GM12878 (cell line): ENCODE measurements at regions not wholly inside any gene's neighbourhood (a gene's known extent, or its start where the extent isn't known, plus 50 kb on each side); places are given as distances from the start of the nearest gene placed in this dataset.

Experiments used
- ATAC-seq: fragments of 200-7000 bp; cut with Tn5 transposase; 3 replicates; pipeline ENCODE4 v1.9.1; 2020; ENCODE audit warnings: mild to moderate bottlenecking, moderate library complexity
- BruUV-seq: library from RNA; stranded (reverse); fragments of 400-500 nt; replicated peaks from 2 replicates; lab custom pipeline; 2021; lab: Mats Ljungman, UMichigan
- CTCF ChIA-PET: fragments of 300-600 bp; sonication (Branson Sonifier 250); formaldehyde crosslinking; extraction: SDS; loops from one replicate; lab custom pipeline; 2021; ENCODE audit warnings: inconsistent platforms; lab: Yijun Ruan, JAX
- POLR2A ChIA-PET: fragments of 350-600 bp; formaldehyde crosslinking; extraction: SDS; loops from one replicate; lab custom pipeline; 2021; ENCODE audit warnings: inconsistent platforms; lab: Charles Lee
- RAD21 ChIA-PET: fragments of 300-600 bp; sonication (Branson Sonifier 250); formaldehyde crosslinking; loops from one replicate; lab custom pipeline; 2023; ENCODE audit warnings: antibody characterized with exemption; ENCODE audit not compliant: unreplicated experiment; lab: Charles Lee
- SMC1A ChIA-PET: fragments of 300-600 bp; sonication (Branson Sonifier 250); formaldehyde crosslinking; loops from one replicate; lab custom pipeline; 2023; ENCODE audit not compliant: unreplicated experiment, uncharacterized antibody; lab: Charles Lee
- DNase-seq: peaks from one replicate; pipeline ENCODE4 v3.0.0-alpha.2; 2011; ENCODE audit warnings: low read depth, low spot score
- FAIRE-seq: peaks from 3 replicates; lab custom pipeline; 2011; peaks lifted over from hg19 to GRCh38; lab: Jason Lieb, UNC
- H2AFZ ChIP-seq: 2 replicates; pipeline ENCODE4 v1.6.0; 2011; ENCODE audit warnings: low read depth, low read length, control low read depth; ENCODE audit not compliant: control insufficient read depth
- H3K27ac ChIP-seq: 2 replicates; pipeline ENCODE4 v1.5.1; 2011; ENCODE audit warnings: control low read depth; ENCODE audit not compliant: control insufficient read depth, insufficient read depth
- H3K27me3 ChIP-seq, 2 experiments: replicated peaks in 1 of 2; 2 replicates each; pipeline versions ENCODE4 v1.6.0 to v1.6.1; 2011; ENCODE audit warnings: low read length in 1 of 2; ENCODE audit not compliant: control insufficient read depth in 2 of 2, insufficient read depth in 2 of 2
- H3K36me3 ChIP-seq, 2 experiments: 2 replicates each; pipeline ENCODE4 v1.5.1; 2011; ENCODE audit warnings: low read length in 1 of 2; ENCODE audit not compliant: control insufficient read depth in 2 of 2, insufficient read depth in 2 of 2
- H3K4me1 ChIP-seq: 2 replicates; pipeline ENCODE4 v1.6.1; 2011; ENCODE audit warnings: mild to moderate bottlenecking, low read length, moderate library complexity, mixed read lengths; ENCODE audit not compliant: control insufficient read depth, insufficient read depth
- H3K4me2 ChIP-seq: 2 replicates; pipeline ENCODE4 v1.6.0; 2011; ENCODE audit warnings: control low read depth; ENCODE audit not compliant: control insufficient read depth, insufficient read depth
- H3K4me3 ChIP-seq: fragments of 200-600 bp; sonication (generic); 2 replicates; pipeline ENCODE4 v1.5.1; 2016
- H3K79me2 ChIP-seq: 2 replicates; pipeline ENCODE4 v1.6.0; 2011; ENCODE audit warnings: low read length; ENCODE audit not compliant: control insufficient read depth, insufficient read depth
- H3K9ac ChIP-seq: 2 replicates; pipeline ENCODE4 v1.8.0; 2011; ENCODE audit warnings: low read length, control low read depth, mixed read lengths; ENCODE audit not compliant: control insufficient read depth, insufficient read depth
- H3K9me3 ChIP-seq: replicated peaks from 3 replicates; pipeline ENCODE4 v1.5.1; 2011; ENCODE audit warnings: mild to moderate bottlenecking, low read length; ENCODE audit not compliant: control insufficient read depth, insufficient read depth
- H4K20me1 ChIP-seq: 2 replicates; pipeline ENCODE4 v1.6.0; 2011; ENCODE audit not compliant: control insufficient read depth, insufficient read depth
- ATF2 ChIP-seq: IDR thresholded peaks from 2 replicates; pipeline ENCODE4 v1.6.1; 2012; ENCODE audit warnings: low read length, inconsistent platforms
- BCL3 ChIP-seq: IDR thresholded peaks from 2 replicates; pipeline ENCODE4 v1.6.1; 2011; ENCODE audit warnings: borderline replicate concordance, low read depth, mild to moderate bottlenecking, moderate library complexity, low read length; ENCODE audit not compliant: insufficient read depth, poor library complexity, severe bottlenecking
- CBX3 ChIP-seq: fragments of 200-600 bp; sonication (generic); IDR thresholded peaks from 2 replicates; pipeline ENCODE4 v1.6.1; 2016; ENCODE audit warnings: low read depth, borderline replicate concordance
- CBX5 ChIP-seq: sonication (generic); IDR thresholded peaks from 2 replicates; pipeline ENCODE4 v1.6.1; 2016; ENCODE audit warnings: low read depth, moderate library complexity, mild to moderate bottlenecking, inconsistent platforms
- CREB1 ChIP-seq: IDR thresholded peaks from 2 replicates; pipeline ENCODE4 v1.6.1; 2012; ENCODE audit warnings: low read depth, mild to moderate bottlenecking, inconsistent platforms
- CREM ChIP-seq: IDR thresholded peaks from 2 replicates; pipeline ENCODE4 v1.6.1; 2014; ENCODE audit warnings: antibody characterized with exemption, low read depth
- CTCF ChIP-seq, 3 experiments: IDR thresholded peaks in 2 of 3; conservative IDR thresholded peaks in 1 of 3; 2 replicates each; pipeline ENCODE4 v1.5.1; 2011; ENCODE audit warnings: low read depth in 3 of 3, low read length in 3 of 3, mild to moderate bottlenecking in 3 of 3, control low read depth in 2 of 3, moderate library complexity in 2 of 3, inconsistent platforms in 1 of 3, mixed read lengths in 1 of 3; ENCODE audit not compliant: control insufficient read depth in 2 of 3, insufficient read depth in 1 of 3; ENCODE audit errors: extremely low read depth in 1 of 3
- EED ChIP-seq: sonication (generic); IDR thresholded peaks from 2 replicates; pipeline ENCODE4 v1.6.1; 2016; ENCODE audit warnings: antibody characterized with exemption, low read depth
- ETV6 ChIP-seq, 2 experiments: fragments of 450-650 bp in 1 of 2; IDR thresholded peaks in 1 of 2; conservative IDR thresholded peaks in 1 of 2; 2 replicates each; pipeline ENCODE4 v1.6.1; 2014; ENCODE audit warnings: antibody characterized with exemption in 1 of 2, borderline replicate concordance in 1 of 2, low read depth in 1 of 2, mild to moderate bottlenecking in 1 of 2, moderate library complexity in 1 of 2
- GABPA ChIP-seq: IDR thresholded peaks from 2 replicates; pipeline ENCODE4 v1.6.1; 2014; ENCODE audit warnings: antibody characterized with exemption, low read depth, mild to moderate bottlenecking, inconsistent platforms
- IRF4 ChIP-seq: IDR thresholded peaks from 2 replicates; pipeline ENCODE4 v1.6.1; 2011; ENCODE audit warnings: low read depth, low read length
- MEF2A ChIP-seq: IDR thresholded peaks from 2 replicates; pipeline ENCODE4 v1.6.1; 2011; ENCODE audit warnings: low read depth, mild to moderate bottlenecking, low read length, moderate library complexity; ENCODE audit not compliant: insufficient read depth
- MXI1 ChIP-seq: fragments of 150-350 bp; IDR thresholded peaks from 2 replicates; pipeline ENCODE4 v1.6.1; 2011; ENCODE audit warnings: low read depth, mild to moderate bottlenecking, inconsistent platforms, low read length, improper control_type of control experiment
- NR2F1 ChIP-seq: fragments of 450-650 bp; conservative IDR thresholded peaks from 2 replicates; pipeline ENCODE4 v1.6.1; 2017; ENCODE audit warnings: mild to moderate bottlenecking
- RAD21 ChIP-seq: IDR thresholded peaks from 2 replicates; pipeline ENCODE4 v1.6.1; 2011; ENCODE audit warnings: mild to moderate bottlenecking, low read depth, low read length, moderate library complexity; ENCODE audit not compliant: insufficient read depth
- SMAD5 ChIP-seq: IDR thresholded peaks from 2 replicates; pipeline ENCODE4 v1.6.1; 2016; ENCODE audit warnings: antibody characterized with exemption, low read depth
- SP1 ChIP-seq: IDR thresholded peaks from one replicate; pipeline ENCODE4 v1.6.1; 2011; ENCODE audit warnings: low read depth, low read length
- ZBTB11 ChIP-seq: fragments of 450-650 bp; formaldehyde crosslinking; IDR thresholded peaks from 2 replicates; pipeline ENCODE4 v1.5.0; 2022; ENCODE audit warnings: mild to moderate bottlenecking, missing genetic modification characterization
- WGBS: methylation state at CpG from one replicate; pipeline ENCODE4 v1.1.6; 2016; ENCODE audit warnings: low lambda C conversion rate; ENCODE audit not compliant: insufficient replicate concordance, insufficient coverage; ENCODE audit errors: missing lambda C conversion rate; 5-methylcytosine and 5-hydroxymethylcytosine counted together
- in situ Hi-C: fragments of 300-500 bp; cut with MboI; formaldehyde crosslinking; loops from 9 replicates; pipeline ENCODE4 v1.14.3; 2018; ENCODE audit warnings: mixed read lengths
- intact Hi-C: fragments of 100-400 bp; cut with micrococcal nuclease; formaldehyde crosslinking; loops from one replicate; pipeline ENCODE4 v1.14.2; 2022; ENCODE audit not compliant: unreplicated experiment

GRCh38 chr3:106811376-106811775 lies 565.9 kb upstream of the CCDC54 start:
- ChIA-PET RAD21 (no interaction called here), POLR2A (no interaction called here), SMC1A (no interaction called here), CTCF (no interaction called here)
- H3K36me3 ChIP-seq = no peaks in the 10 kb centered on the region
- H3K79me2 ChIP-seq = no peaks in the 10 kb centered on the region
- FAIRE-seq (no peak), DNase-seq (no peak), ATAC-seq (no peak)
- no peaks in the 10 kb centered on the region for H4K20me1 ChIP-seq
- H3K9me3 ChIP-seq = no peaks in the 10 kb centered on the region
- no peak overlapping the region for H3K4me3 ChIP-seq
- WGBS = 0% methylated on average over 3 of the region's 3 CpGs
- H3K4me1 ChIP-seq = no peaks in the 10 kb centered on the region
- BruUV-seq = no TSS peak
- no peaks in the 10 kb centered on the region for H3K27me3 ChIP-seq
- no peak overlapping the region for H3K27ac ChIP-seq
- intact Hi-C loops (no loop called here), in situ Hi-C loops (no loop called here)
- H3K4me2 ChIP-seq = no peak overlapping the region
- no peak overlapping the region for H3K9ac ChIP-seq
- H2AFZ ChIP-seq = no peak overlapping the region
- TF ChIP-seq MXI1 (no peak), SMAD5 (no peak), CBX3 (no peak), ATF2 (no peak), EED (no peak), GABPA (no peak), CREM (no peak), SP1 (no peak), ETV6 (conservative IDR thresholded peaks at IDR 0.05 in 1 of 2, IDR thresholded peaks at IDR 0.05 in 1 of 2; ENCODE audit: borderline replicate concordance in 1 of 2, low read depth in 1 of 2) (no peak), MEF2A (no peak), NR2F1 (no peak), CTCF (IDR thresholded peaks at IDR 0.05 in 2 of 3, conservative IDR thresholded peaks at IDR 0.05 in 1 of 3; ENCODE audit: control insufficient read depth in 2 of 3, extremely low read depth in 1 of 3, insufficient read depth in 1 of 3, low read depth in 3 of 3, low read length in 3 of 3) (no peak), CBX5 (no peak), CREB1 (no peak), RAD21 (no peak), BCL3 (no peak), IRF4 (no peak), ZBTB11 (CRISPR knock-in tag) (no peak)
